Brain microvascular endothelial cell (primary cell): ENCODE measurements at regions not wholly inside any gene's neighbourhood (a gene's known extent, or its start where the extent isn't known, plus 50 kb on each side); places are given as distances from the start of the nearest gene placed in this dataset.

ENCODE experiments used
- DNase-seq: peaks from one replicate; pipeline ENCODE4 v3.0.0-alpha.2; 2020
- H3K27ac ChIP-seq: fragments of 250-450 bp; sonication (Bioruptor Pico); 2 replicates; pipeline ENCODE4 v1.5.1; 2020; ENCODE audit warnings: mild to moderate bottlenecking, moderate library complexity
- H3K27me3 ChIP-seq: fragments of 250-450 bp; sonication (Bioruptor Pico); replicated peaks from 2 replicates; pipeline ENCODE4 v1.5.1; 2020; ENCODE audit warnings: mild to moderate bottlenecking
- H3K36me3 ChIP-seq: fragments of 250-450 bp; sonication (Bioruptor Pico); replicated peaks from 2 replicates; pipeline ENCODE4 v1.5.1; 2020; ENCODE audit warnings: mild to moderate bottlenecking
- H3K4me3 ChIP-seq: 2 replicates; pipeline ENCODE4 v1.5.1; 2011; ENCODE audit warnings: low read depth, mild to moderate bottlenecking, control low read depth, low read length, moderate library complexity
- CTCF ChIP-seq: IDR thresholded peaks from 2 replicates; pipeline ENCODE4 v1.5.1; 2011; ENCODE audit warnings: low read depth, mild to moderate bottlenecking, moderate library complexity, low read length, control low read depth, inconsistent platforms; ENCODE audit errors: missing control alignments
- in situ Hi-C: cut with HindIII; loops from 2 replicates; pipeline ENCODE4 v1.10.0; 2017; ENCODE audit warnings: low sequenced_read_pairs, low pct_ligation_motif_present

DNA sequence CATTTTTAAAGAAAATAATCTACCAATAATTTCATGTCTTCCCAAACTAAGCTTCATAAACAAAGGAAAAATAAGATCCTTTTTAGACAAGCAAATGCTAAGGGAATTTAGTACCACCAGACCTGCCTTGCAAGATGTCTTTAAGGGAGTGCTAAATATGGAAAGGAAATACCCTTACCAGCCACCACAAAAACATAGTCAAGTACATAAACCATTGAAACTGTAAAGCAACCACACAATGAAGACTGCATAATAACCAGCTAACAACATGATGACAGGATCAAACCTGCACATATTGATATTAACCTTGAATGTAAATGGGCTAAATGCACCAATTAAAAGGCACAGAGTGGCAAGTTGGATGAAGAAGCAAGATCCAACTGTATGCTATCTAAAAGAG, 586.5 kb upstream of the NRG3 start:
- DNase-seq = no peak
- in situ Hi-C loops = no loop called here
- Histone ChIP-seq H3K27me3 (no peaks in the 10 kb centered on the region), H3K4me3 (no peak overlapping the region), H3K36me3 (no peaks in the 10 kb centered on the region), H3K27ac (no peak overlapping the region)
- TF ChIP-seq CTCF = no peak

DNA sequence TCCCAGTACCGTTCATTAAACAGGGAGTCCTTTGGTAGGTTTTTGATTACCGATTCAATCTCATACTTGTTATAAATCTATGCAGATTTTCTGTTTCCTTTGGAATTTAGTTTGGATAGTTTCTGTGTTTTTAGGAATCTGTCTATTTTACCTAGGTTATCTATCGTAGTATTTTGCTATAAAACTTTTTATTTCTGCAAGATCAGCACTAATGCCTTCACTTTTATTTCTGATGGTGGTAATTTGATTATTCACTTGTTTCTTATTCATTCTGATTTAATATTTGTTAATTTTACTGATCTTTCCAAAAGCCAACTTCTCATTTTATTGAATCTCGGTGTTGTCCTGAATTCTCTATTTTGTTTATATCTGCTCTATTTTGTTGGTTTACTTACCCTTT, 577.7 kb upstream of the NRG3 start:
- Histone ChIP-seq H3K4me3 (no peak overlapping the region), H3K27ac (no peak overlapping the region), H3K27me3 (no peaks in the 10 kb centered on the region), H3K36me3 (no peaks in the 10 kb centered on the region)
- in situ Hi-C loops = no loop called here
- TF ChIP-seq CTCF = no peak
- no peak for DNase-seq

- Histone ChIP-seq H3K27me3 (no peaks in the 10 kb centered on the region), H3K4me3 (no peak overlapping the region), H3K36me3 (no peaks in the 10 kb centered on the region), H3K27ac (no peak overlapping the region)
- DNase-seq = no peak
- in situ Hi-C loops = no loop called here
- no peak for TF ChIP-seq CTCF
Observed at GRCh38 chr10:81303656-81304055, 571.3 kb upstream of the NRG3 start.

- no peak overlapping the region for H3K27ac ChIP-seq
- no peaks in the 10 kb centered on the region for H3K36me3 ChIP-seq
- DNase-seq = no peak
- no peak overlapping the region for H3K4me3 ChIP-seq
- in situ Hi-C loops = no loop called here
- no peak for TF ChIP-seq CTCF
- no peaks in the 10 kb centered on the region for H3K27me3 ChIP-seq
Observed at GRCh38 chr10:81306971-81307782, 567.8 kb upstream of the NRG3 start.

DNA sequence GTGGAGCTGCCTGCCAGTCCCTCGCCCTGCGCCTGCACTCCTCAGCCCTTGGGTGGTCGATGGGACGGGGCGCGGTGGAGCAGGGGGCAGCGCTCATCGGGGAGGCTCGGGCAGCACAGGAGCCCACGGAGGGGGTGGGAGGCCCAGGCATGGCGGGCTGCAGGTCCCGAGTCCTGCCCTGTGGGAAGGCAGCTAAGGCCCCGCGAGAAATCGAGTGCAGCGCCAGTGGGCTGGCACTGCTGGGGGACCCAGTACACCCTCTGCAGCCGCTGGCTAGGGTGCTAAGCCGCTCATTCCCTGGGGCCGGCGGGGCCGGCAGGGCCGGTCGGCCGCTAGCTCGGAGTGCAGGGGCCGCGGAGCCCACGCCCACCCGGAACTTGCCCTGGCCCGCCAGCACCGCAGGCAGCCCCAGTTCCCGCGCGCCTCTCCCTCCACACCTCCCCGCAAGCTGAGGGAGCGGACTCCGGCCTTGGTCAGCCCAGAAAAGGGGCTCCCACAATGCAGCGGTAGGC, 565.9 kb upstream of the NRG3 start:
- no peak for TF ChIP-seq CTCF
- no peak overlapping the region for H3K4me3 ChIP-seq
- H3K36me3 ChIP-seq = no peaks in the 10 kb centered on the region
- in situ Hi-C loops = no loop called here
- H3K27ac ChIP-seq = no peak overlapping the region
- H3K27me3 ChIP-seq = no peaks in the 10 kb centered on the region
- DNase-seq = no peak

GRCh38 chr10:81314471-81314870, 560.5 kb upstream of the NRG3 start:
- H3K36me3 ChIP-seq = no peaks in the 10 kb centered on the region
- no peak overlapping the region for H3K4me3 ChIP-seq
- TF ChIP-seq CTCF = no peak
- DNase-seq = no peak
- in situ Hi-C loops = no loop called here
- H3K27ac ChIP-seq = no peak overlapping the region
- no peaks in the 10 kb centered on the region for H3K27me3 ChIP-seq
